ENCODE measurements at regions not wholly inside any gene's neighbourhood (a gene's known extent, or its start where the extent isn't known, plus 50 kb on each side); places are given as distances from the start of the nearest gene placed in this dataset.

DNA sequence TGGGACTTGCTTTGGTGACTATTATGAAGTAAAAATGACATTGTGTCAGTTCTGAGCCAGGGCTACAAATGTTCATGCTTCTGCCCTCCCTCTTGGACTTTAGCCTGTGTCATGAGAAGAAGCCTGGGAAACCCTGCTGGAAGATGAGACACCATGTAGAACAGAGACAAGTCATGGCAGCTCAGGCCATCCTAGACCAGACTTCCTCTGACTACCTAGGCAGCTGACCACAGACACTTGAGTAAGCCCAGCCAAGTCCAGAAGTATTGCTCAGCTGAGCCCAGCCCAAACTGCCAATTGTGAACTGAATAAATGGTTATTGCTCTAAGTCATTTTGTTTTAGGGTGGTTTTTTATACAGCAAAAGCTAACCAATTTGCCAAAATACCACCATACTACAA lies 467.6 kb upstream of the CNKSR2 start:
- no peak overlapping the region for H2AFZ ChIP-seq (ENCODE audit: low read length)
- H3K4me1 ChIP-seq (ENCODE audit: insufficient read depth, low read length, poor library complexity, severe bottlenecking): no peaks in the 10 kb centered on the region
- no peaks in the 10 kb centered on the region for H3K36me3 ChIP-seq (ENCODE audit: insufficient read depth, low read length)
- H3K4me3 ChIP-seq (ENCODE audit: low read depth, low read length, poor library complexity, severe bottlenecking): no peak overlapping the region
- ChIA-PET CTCF (ENCODE audit: unreplicated experiment) (no interaction called here), POLR2A (no interaction called here)
- H3K9me2 ChIP-seq (ENCODE audit: insufficient read depth, low read length): no peaks in the 10 kb centered on the region
- no peaks in the 10 kb centered on the region for H3K79me2 ChIP-seq (ENCODE audit: insufficient read depth, low read depth, low read length)
- no peak overlapping the region for H3K27ac ChIP-seq (ENCODE audit: low read depth, low read length, poor library complexity, severe bottlenecking)
- no peak for TF ChIP-seq EZH2phosphoT487 (IDR thresholded peaks at IDR 0.05; ENCODE audit: borderline replicate concordance, low read depth, low read length)
- TF ChIP-seq, protein P1, sequence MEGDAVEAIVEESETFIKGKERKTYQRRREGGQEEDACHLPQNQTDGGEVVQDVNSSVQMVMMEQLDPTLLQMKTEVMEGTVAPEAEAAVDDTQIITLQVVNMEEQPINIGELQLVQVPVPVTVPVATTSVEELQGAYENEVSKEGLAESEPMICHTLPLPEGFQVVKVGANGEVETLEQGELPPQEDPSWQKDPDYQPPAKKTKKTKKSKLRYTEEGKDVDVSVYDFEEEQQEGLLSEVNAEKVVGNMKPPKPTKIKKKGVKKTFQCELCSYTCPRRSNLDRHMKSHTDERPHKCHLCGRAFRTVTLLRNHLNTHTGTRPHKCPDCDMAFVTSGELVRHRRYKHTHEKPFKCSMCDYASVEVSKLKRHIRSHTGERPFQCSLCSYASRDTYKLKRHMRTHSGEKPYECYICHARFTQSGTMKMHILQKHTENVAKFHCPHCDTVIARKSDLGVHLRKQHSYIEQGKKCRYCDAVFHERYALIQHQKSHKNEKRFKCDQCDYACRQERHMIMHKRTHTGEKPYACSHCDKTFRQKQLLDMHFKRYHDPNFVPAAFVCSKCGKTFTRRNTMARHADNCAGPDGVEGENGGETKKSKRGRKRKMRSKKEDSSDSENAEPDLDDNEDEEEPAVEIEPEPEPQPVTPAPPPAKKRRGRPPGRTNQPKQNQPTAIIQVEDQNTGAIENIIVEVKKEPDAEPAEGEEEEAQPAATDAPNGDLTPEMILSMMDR (conservative IDR thresholded peaks at IDR 0.05; ENCODE audit: low read length): no peak
- DNase-seq (ENCODE audit: low spot score): no peak
- no peaks in the 10 kb centered on the region for H3K9me3 ChIP-seq (ENCODE audit: low read length)
- H4K20me1 ChIP-seq (ENCODE audit: insufficient read depth, low read length): no peaks in the 10 kb centered on the region
- no peak overlapping the region for H3K4me2 ChIP-seq (ENCODE audit: low read length)
- intact Hi-C loops (cut with micrococcal nuclease; ENCODE audit: unreplicated experiment): no loop called here
- BruUV-seq (replicated peaks): no TSS peak

GRCh38 chrX:20884565-20884964 lies 489.7 kb upstream of the CNKSR2 start:
- H4K20me1 ChIP-seq (ENCODE audit: insufficient read depth, low read length): no peaks in the 10 kb centered on the region
- POLR2A ChIA-PET: no interaction called here
- no TSS peak for BruUV-seq (replicated peaks)
- no peak for DNase-seq (ENCODE audit: low spot score)
- H3K4me3 ChIP-seq (ENCODE audit: low read depth, low read length, poor library complexity, severe bottlenecking): no peak overlapping the region
- H3K4me2 ChIP-seq (ENCODE audit: low read length): no peak overlapping the region
- no peaks in the 10 kb centered on the region for H3K9me2 ChIP-seq (ENCODE audit: insufficient read depth, low read length)
- H3K79me2 ChIP-seq (ENCODE audit: insufficient read depth, low read depth, low read length): no peaks in the 10 kb centered on the region
- no peak overlapping the region for H2AFZ ChIP-seq (ENCODE audit: low read length)
- CTCF ChIA-PET (ENCODE audit: unreplicated experiment): no interaction called here
- no peaks in the 10 kb centered on the region for H3K36me3 ChIP-seq (ENCODE audit: insufficient read depth, low read length)
- TF ChIP-seq EZH2phosphoT487 (IDR thresholded peaks at IDR 0.05; ENCODE audit: borderline replicate concordance, low read depth, low read length): no peak
- TF ChIP-seq, protein P1 (conservative IDR thresholded peaks at IDR 0.05; ENCODE audit: low read length): no peak
- no peak overlapping the region for H3K27ac ChIP-seq (ENCODE audit: low read depth, low read length, poor library complexity, severe bottlenecking)
- no peaks in the 10 kb centered on the region for H3K9me3 ChIP-seq (ENCODE audit: low read length)
- intact Hi-C loops (cut with micrococcal nuclease; ENCODE audit: unreplicated experiment): no loop called here
- no peaks in the 10 kb centered on the region for H3K4me1 ChIP-seq (ENCODE audit: insufficient read depth, low read length, poor library complexity, severe bottlenecking)

DNA sequence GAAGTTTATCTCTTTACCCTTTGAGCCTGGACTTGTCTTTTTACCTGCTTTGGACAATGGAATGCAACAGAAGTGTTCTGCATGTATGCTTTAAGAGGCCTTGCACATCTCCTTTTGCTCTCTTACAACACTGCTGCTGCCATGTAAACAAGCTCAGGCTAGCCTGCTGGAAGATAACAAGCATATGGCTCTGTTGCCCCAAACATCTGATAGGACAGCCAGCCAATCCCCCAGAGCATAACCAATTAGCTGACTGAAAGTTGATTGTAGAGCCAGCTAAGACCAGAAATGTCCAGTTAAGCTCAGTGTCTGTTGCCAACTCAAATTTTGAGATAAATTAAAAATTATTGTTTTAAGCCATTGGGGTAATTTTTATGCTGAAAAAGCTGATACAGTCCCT lies 510.6 kb upstream of the CNKSR2 start:
- no peak for TF ChIP-seq EZH2phosphoT487 (IDR thresholded peaks at IDR 0.05; ENCODE audit: borderline replicate concordance, low read depth, low read length)
- no peak overlapping the region for H2AFZ ChIP-seq (ENCODE audit: low read length)
- no peaks in the 10 kb centered on the region for H3K9me3 ChIP-seq (ENCODE audit: low read length)
- no TSS peak for BruUV-seq (replicated peaks)
- no peaks in the 10 kb centered on the region for H4K20me1 ChIP-seq (ENCODE audit: insufficient read depth, low read length)
- H3K4me2 ChIP-seq (ENCODE audit: low read length): no peak overlapping the region
- H3K4me1 ChIP-seq (ENCODE audit: insufficient read depth, low read length, poor library complexity, severe bottlenecking): no peaks in the 10 kb centered on the region
- H3K4me3 ChIP-seq (ENCODE audit: low read depth, low read length, poor library complexity, severe bottlenecking): no peak overlapping the region
- intact Hi-C loops (cut with micrococcal nuclease; ENCODE audit: unreplicated experiment): no loop called here
- no peak for DNase-seq (ENCODE audit: low spot score)
- H3K36me3 ChIP-seq (ENCODE audit: insufficient read depth, low read length): no peaks in the 10 kb centered on the region
- no peaks in the 10 kb centered on the region for H3K79me2 ChIP-seq (ENCODE audit: insufficient read depth, low read depth, low read length)
- H3K27ac ChIP-seq (ENCODE audit: low read depth, low read length, poor library complexity, severe bottlenecking): no peak overlapping the region
- ChIA-PET CTCF (ENCODE audit: unreplicated experiment) (no interaction called here), POLR2A (no interaction called here)
- no peaks in the 10 kb centered on the region for H3K9me2 ChIP-seq (ENCODE audit: insufficient read depth, low read length)
